ENCODE measurements at regions not wholly inside any gene's neighbourhood (a gene's known extent, or its start where the extent isn't known, plus 50 kb on each side); places are given as distances from the start of the nearest gene placed in this dataset.

DNA sequence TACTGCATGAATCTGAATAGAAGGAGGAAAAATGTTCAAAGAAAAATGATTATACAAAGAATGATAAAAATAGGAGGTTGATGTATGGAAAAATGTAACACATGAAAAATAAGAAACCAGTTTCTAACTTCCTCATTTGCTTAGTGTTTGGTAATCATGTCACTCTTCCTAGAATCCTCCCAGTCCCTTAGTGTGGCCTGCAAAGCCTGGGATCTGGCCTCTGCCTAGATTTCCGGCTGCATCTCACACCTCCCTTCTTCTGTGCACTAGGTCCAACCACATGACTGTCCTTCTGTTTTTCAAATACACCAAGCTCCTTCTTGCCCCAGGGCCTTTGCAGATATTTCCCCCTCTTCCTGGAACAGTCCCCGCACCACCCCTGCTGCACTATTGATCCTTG lies 76.8 kb upstream of the RBMS1 start:
- TF ChIP-seq, protein P1, sequence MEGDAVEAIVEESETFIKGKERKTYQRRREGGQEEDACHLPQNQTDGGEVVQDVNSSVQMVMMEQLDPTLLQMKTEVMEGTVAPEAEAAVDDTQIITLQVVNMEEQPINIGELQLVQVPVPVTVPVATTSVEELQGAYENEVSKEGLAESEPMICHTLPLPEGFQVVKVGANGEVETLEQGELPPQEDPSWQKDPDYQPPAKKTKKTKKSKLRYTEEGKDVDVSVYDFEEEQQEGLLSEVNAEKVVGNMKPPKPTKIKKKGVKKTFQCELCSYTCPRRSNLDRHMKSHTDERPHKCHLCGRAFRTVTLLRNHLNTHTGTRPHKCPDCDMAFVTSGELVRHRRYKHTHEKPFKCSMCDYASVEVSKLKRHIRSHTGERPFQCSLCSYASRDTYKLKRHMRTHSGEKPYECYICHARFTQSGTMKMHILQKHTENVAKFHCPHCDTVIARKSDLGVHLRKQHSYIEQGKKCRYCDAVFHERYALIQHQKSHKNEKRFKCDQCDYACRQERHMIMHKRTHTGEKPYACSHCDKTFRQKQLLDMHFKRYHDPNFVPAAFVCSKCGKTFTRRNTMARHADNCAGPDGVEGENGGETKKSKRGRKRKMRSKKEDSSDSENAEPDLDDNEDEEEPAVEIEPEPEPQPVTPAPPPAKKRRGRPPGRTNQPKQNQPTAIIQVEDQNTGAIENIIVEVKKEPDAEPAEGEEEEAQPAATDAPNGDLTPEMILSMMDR (IDR thresholded peaks at IDR 0.05): no peak
- TF ChIP-seq, protein P2, sequence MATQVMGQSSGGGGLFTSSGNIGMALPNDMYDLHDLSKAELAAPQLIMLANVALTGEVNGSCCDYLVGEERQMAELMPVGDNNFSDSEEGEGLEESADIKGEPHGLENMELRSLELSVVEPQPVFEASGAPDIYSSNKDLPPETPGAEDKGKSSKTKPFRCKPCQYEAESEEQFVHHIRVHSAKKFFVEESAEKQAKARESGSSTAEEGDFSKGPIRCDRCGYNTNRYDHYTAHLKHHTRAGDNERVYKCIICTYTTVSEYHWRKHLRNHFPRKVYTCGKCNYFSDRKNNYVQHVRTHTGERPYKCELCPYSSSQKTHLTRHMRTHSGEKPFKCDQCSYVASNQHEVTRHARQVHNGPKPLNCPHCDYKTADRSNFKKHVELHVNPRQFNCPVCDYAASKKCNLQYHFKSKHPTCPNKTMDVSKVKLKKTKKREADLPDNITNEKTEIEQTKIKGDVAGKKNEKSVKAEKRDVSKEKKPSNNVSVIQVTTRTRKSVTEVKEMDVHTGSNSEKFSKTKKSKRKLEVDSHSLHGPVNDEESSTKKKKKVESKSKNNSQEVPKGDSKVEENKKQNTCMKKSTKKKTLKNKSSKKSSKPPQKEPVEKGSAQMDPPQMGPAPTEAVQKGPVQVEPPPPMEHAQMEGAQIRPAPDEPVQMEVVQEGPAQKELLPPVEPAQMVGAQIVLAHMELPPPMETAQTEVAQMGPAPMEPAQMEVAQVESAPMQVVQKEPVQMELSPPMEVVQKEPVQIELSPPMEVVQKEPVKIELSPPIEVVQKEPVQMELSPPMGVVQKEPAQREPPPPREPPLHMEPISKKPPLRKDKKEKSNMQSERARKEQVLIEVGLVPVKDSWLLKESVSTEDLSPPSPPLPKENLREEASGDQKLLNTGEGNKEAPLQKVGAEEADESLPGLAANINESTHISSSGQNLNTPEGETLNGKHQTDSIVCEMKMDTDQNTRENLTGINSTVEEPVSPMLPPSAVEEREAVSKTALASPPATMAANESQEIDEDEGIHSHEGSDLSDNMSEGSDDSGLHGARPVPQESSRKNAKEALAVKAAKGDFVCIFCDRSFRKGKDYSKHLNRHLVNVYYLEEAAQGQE (IDR thresholded peaks at IDR 0.05; ENCODE audit: low read depth, low read length): no peak
- no peak for TF ChIP-seq POLR2AphosphoS5 (IDR thresholded peaks at IDR 0.05; ENCODE audit: low read depth, low read length)
- TF ChIP-seq FOXM1 (IDR thresholded peaks at IDR 0.05; ENCODE audit: low read depth): no peak
- no peak for TF ChIP-seq EZH2phosphoT487 (IDR thresholded peaks at IDR 0.05; ENCODE audit: borderline replicate concordance, low read depth)

Measured in SK-N-SH (cell line).